Progenitor cell of endocrine pancreas (in vitro differentiated cells): ENCODE measurements at regions not wholly inside any gene's neighbourhood (a gene's known extent, or its start where the extent isn't known, plus 50 kb on each side); places are given as distances from the start of the nearest gene placed in this dataset.

Source experiments
- DNase-seq: peaks from one replicate; pipeline ENCODE4 v3.0.0; 2021; ENCODE audit warnings: low spot score; ENCODE audit not compliant: unreplicated experiment
- H3K27ac Mint-ChIP-seq: 2 replicates; pipeline ENCODE4 v1.8.0; 2021; ENCODE audit warnings: mild to moderate bottlenecking, moderate library complexity, mixed read lengths
- H3K27me3 Mint-ChIP-seq: 2 replicates; pipeline ENCODE4 v1.8.0; 2021; ENCODE audit warnings: mixed read lengths
- H3K36me3 Mint-ChIP-seq: 2 replicates; pipeline ENCODE4 v1.8.0; 2022; ENCODE audit warnings: mixed read lengths; ENCODE audit not compliant: insufficient read depth
- H3K4me1 Mint-ChIP-seq: 2 replicates; pipeline ENCODE4 v1.8.0; 2021; ENCODE audit warnings: low read depth, mixed read lengths
- H3K4me3 Mint-ChIP-seq: 2 replicates; pipeline ENCODE4 v1.8.0; 2021; ENCODE audit warnings: low read depth, mild to moderate bottlenecking, moderate library complexity, mixed read lengths
- H3K9me3 Mint-ChIP-seq: 2 replicates; pipeline ENCODE4 v1.8.0; 2021; ENCODE audit warnings: low read depth, mixed read lengths
- CTCF ChIP-seq: fragments of 200-600 bp; sonication (generic); IDR thresholded peaks from one replicate; pipeline ENCODE4 v1.5.0; 2021; ENCODE audit warnings: antibody characterized with exemption, mild to moderate bottlenecking; ENCODE audit not compliant: unreplicated experiment

- H3K4me1 Mint-ChIP-seq, result no peaks in the 10 kb centered on the region
- no peaks in the 10 kb centered on the region for H3K9me3 Mint-ChIP-seq
- no peaks in the 10 kb centered on the region for H3K36me3 Mint-ChIP-seq
- no peak overlapping the region for H3K4me3 Mint-ChIP-seq
- DNase-seq, result no peak
- TF ChIP-seq CTCF, result no peak
- peaks cover 2% of the 10 kb centered on the region for H3K27me3 Mint-ChIP-seq
- no peak overlapping the region for H3K27ac Mint-ChIP-seq
These were observed 188.8 kb downstream of the NXNL2 start for GRCh38 chr9:88723751-88724150.

- no peak overlapping the region for H3K27ac Mint-ChIP-seq
- H3K9me3 Mint-ChIP-seq, result no peaks in the 10 kb centered on the region
- no peaks in the 10 kb centered on the region for H3K4me1 Mint-ChIP-seq
- no peak for DNase-seq
- H3K36me3 Mint-ChIP-seq, result no peaks in the 10 kb centered on the region
- peaks cover 5% of the 10 kb centered on the region for H3K27me3 Mint-ChIP-seq
- no peak overlapping the region for H3K4me3 Mint-ChIP-seq
- no peak for TF ChIP-seq CTCF
These were observed 189.4 kb downstream of the NXNL2 start for GRCh38 chr9:88724331-88724730.

GRCh38 chr9:88725300-88726019 is 190.5 kb downstream of the NXNL2 start:
- Mint-ChIP-seq H3K27me3 (peaks cover 5% of the 10 kb centered on the region), H3K4me1 (no peaks in the 10 kb centered on the region), H3K27ac (no peak overlapping the region), H3K4me3 (no peak overlapping the region), H3K9me3 (peaks cover 2% of the 10 kb centered on the region), H3K36me3 (no peaks in the 10 kb centered on the region)
- no peak for TF ChIP-seq CTCF
- DNase-seq, result no peak

GRCh38 chr9:88726803-88727202 is 191.8 kb downstream of the NXNL2 start:
- peaks cover 9% of the 10 kb centered on the region for H3K9me3 Mint-ChIP-seq
- no peaks in the 10 kb centered on the region for H3K4me1 Mint-ChIP-seq
- peaks cover 7% of the 10 kb centered on the region for H3K27me3 Mint-ChIP-seq
- no peak overlapping the region for H3K27ac Mint-ChIP-seq
- no peak for TF ChIP-seq CTCF
- H3K4me3 Mint-ChIP-seq, result no peak overlapping the region
- DNase-seq, result no peak
- H3K36me3 Mint-ChIP-seq, result no peaks in the 10 kb centered on the region

GRCh38 chr9:88730780-88731179 is 195.8 kb downstream of the NXNL2 start:
- Mint-ChIP-seq H3K27ac (no peak overlapping the region), H3K4me1 (no peaks in the 10 kb centered on the region), H3K9me3 (peaks cover 9% of the 10 kb centered on the region), H3K36me3 (no peaks in the 10 kb centered on the region), H3K27me3 (peaks cover 11% of the 10 kb centered on the region), H3K4me3 (no peak overlapping the region)
- TF ChIP-seq CTCF, result no peak
- DNase-seq, result no peak
